HG03159 (cell line): ENCODE measurements at regions not wholly inside any gene's neighbourhood (a gene's known extent, or its start where the extent isn't known, plus 50 kb on each side); places are given as distances from the start of the nearest gene placed in this dataset.

Experiments used
- ATAC-seq: cut with Tn5 transposase; IDR thresholded peaks from one replicate; pipeline ENCODE4 v1.9.1; 2021; ENCODE audit warnings: mild to moderate bottlenecking, moderate library complexity; ENCODE audit not compliant: unreplicated experiment

DNA sequence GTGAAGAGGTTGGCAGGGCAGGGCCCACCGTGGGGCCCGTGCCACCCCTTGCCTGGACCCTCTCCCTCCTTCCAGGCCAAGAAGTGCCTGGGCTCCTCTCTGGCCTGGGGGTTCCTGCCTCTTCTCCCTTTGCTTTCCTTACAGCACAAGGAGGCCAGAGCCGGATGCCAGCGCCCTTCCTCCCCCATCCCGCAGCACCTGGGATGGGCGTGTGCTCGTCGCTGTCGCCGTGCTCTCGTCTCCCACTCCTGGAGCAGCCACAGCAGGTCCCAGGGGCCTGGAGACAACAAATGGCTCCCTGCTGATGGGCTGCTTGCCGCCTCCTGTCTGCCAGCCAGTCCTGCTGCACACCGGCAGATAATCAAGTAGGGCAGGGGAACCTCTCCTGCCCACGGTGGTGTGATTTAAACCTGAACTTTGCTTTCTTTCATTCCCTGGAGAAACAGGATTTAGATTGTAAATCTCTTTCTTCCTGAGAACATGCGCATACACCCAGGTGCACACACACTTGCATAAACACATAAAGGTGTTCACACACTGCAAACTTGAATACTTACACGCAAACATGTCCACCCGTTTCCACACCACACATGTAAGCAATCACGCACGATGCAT is 50.8 kb upstream of the POU3F1 start:
- no peak for ATAC-seq
